HG03097 (cell line): ENCODE measurements at regions not wholly inside any gene's neighbourhood (a gene's known extent, or its start where the extent isn't known, plus 50 kb on each side); places are given as distances from the start of the nearest gene placed in this dataset.
"Not testable (repeated sequence)": the region's sequence is repeated elsewhere in the genome, so short reads cannot be mapped to it uniquely, and the experiment has no call there.

Source experiments
- ATAC-seq: cut with Tn5 transposase; IDR thresholded peaks from one replicate; pipeline ENCODE4 v1.9.1; 2021; ENCODE audit not compliant: unreplicated experiment, low FRiP score

DNA sequence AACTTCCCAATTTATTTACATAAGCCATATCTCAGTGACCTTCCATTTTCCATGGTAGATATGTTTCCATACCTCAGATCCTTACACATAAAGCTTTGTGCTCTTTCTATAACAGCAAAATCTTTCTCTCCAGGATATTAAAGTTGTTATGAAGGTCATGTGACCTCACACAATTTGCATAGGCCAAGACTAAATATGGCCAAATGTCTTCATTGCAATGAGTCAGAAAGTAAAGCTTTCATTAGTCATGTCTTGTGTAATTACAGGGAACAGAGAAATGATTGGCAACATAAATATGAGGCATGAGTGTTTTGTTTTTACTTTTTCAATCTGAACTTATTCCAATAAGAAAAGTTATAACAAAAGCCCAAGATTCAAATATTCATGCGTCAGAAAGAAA is 243.5 kb downstream of the ASXL3 start:
- no peak for ATAC-seq

DNA sequence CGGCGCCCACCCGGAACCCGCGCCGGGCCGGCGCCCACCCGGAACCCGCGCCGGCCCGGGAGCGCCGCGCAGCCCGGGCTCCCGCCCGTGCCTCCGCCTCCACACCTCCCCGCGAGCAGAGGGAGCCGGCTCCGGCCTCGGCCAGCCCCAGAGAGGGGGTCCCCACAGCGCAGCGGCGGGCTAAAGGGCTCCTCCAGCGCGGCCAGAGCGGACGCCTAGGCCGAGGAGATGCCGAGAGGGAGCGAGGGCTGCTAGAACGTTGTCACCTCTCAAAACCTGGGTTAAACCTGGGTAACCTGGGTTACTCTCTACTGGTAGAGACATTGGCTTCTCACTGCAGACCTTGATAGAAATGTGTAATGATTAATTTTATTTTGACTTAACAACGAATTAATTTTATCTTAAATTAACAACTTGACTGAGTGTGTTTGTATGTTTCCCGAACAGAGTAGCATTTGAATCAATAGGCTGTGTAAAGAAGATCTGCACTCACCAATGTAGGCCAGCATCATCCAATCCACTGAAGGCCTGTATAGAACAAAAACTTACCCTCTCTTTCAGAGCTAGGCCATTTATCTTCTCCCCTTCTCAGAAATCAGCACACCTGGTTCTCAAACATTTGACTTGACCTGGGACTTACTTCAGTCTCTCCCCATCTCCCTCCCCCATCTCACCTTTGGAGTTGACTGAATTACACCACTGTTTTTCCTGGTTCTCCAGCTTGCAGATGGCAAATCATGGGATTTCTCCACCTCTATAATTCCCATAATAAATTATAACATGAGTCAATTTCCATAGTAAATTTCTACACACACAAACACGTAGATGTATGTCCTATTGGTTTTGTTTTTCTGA is 242.7 kb downstream of the ASXL3 start:
- no peak for ATAC-seq

DNA sequence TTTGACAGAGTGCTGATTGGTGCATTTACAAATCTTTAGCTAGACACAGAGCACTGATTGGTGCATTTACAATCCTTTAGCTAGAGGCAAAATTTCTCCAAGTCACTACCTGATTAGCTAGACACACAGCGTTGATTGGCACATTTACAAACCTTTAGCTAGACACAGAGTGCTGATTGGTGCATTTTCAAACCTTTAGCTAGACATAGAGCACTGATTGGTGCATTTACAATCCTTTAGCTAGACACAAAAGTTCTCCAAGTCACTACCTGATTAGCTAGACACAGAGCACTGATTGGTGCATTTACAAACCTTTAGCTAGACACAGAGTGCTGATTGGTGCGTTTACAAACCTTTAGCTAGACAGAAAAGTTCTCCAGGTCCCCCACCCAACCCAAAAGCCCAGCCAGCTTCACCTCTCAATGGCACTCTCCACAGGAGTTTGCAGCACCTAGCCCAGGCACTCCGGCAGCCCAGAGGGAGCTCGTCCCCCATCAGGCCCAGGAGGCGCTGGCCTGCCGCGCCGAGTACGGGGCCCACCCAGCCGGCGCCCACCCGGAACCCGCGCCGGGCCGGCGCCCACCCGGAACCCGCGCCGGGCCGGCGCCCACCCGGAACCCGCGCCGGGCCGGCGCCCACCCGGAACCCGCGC is 241.8 kb downstream of the ASXL3 start:
- not testable (repeated sequence) for ATAC-seq

DNA sequence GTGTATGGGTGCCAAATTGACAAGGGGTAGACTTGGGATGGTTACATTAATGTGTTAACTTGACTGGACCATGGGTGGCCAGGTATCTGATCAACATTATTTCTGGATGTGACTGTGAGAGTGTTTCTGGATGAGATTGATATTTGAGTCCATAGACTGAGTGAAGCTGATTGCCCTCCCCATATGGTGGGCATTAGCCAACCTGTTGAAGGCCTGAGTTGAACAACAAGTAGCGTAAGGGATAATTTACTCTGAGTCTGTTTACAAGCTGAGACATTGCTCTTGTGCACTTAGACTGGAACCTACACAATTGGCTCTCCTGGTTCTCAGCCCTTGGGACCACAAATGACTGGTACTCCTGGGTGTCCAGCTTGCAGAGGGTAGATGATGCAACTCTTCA is 240.1 kb downstream of the ASXL3 start:
- no peak for ATAC-seq

DNA sequence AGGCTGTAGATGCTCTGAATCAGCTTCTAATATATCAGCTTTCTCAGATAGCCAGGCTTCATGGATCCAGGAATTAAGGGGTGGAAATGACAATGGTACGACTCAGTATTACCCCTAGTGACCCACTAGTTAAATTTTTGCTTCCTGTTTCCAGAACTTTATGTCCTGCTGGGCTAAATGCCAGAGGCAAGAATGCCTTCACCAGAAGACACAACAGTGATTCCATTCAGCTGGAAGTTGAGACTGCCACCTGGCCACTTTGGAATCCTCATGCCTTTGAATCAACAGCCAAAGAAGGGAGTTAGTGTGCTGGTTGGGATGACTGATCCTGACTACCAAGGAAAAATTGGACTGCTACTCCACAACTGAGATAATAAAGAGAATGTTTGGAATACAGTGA is 239.1 kb downstream of the ASXL3 start:
- no peak for ATAC-seq

DNA sequence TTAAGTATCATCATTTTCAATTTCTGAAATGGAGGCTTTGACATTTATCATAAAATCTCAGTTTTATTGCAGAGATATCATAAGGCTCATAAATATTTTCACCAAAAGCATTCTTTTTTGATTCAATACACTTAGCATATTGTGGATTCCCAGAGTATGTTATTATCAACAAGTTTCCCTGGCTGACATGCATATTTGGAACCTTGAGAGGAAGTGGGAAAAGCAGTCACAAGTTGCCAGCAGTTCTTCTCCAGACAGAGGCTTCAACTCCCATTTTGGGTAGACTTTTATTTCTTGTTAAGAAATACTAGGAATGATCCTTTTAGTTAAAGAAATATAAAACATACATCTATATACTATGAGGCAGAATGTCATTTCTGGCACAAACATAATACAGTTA is 236.5 kb downstream of the ASXL3 start:
- ATAC-seq, result no peak

DNA sequence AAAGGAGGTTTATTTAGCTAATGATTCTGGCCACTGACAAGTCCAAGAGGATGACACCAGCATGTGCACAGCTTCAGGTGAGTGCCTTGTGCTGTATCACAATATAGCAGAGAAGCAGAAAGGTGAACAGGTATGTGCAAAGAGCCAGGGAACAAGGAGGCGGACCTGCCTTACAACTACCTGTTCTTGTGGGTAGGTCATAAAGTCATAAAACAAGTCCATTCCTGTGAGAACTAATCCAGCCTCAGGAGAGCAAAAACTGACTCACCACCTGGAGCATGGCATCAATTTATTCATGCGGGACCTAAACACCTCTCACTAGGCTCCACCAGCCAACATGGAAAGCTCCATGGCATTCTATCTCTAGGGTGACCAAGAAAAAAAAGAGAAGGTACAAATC is 234.2 kb downstream of the ASXL3 start:
- ATAC-seq, result no peak

DNA sequence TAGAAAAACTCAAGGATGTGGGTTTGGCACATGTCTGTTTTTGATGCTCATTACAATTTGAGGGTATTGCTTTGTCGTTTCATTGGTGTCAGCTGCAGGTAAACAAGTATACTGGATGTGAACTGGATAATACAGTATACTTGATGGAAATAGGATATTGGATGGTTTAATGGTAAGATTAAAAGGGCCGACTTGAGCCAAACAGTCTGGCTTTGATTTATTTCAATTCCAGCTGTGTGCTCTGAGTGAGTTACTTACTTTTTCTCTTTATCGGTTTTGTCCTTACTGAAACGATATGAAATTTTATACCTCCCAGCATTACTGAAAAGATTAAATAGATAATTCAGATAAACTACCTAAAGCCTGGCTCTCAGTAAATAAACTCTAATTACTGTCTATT is 227.6 kb downstream of the ASXL3 start:
- no peak for ATAC-seq

DNA sequence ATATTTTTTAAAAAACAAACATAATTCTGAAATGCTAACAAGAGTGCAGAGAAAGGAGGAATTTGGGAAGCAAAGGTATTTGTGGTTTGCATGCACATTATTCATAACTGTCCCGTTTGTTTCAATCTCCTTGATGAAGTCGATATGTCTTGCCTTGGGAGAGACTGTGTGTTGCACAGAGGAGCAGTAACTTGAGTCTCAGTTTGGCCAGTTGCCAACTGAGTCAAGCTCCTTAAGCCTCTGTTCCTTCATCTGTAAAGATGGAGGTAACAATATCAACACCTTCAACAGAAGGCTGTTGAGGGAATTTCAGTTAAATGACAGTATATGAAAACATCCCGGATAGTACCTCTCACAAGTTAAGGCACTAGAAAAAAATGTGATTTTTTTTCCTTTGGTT is 226.2 kb downstream of the ASXL3 start:
- ATAC-seq, result no peak

DNA sequence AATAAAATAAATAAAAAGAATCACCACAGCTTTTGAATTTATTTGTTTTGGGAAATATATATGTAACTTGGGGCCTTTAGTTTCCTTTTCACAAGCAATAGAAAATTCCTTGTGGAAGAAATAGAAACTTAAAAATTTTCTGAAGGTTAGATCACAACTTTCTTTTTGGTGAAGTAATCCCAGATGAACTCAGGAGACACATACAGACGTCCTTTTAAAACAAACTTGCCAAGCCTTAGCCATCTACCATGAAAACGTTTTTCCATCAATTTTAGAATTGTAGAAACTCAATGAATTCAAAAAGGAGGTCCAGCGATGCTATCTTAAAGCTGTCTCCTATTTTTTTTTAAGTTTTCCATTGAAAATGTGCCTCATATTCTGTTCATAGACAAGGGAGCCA is 225.6 kb downstream of the ASXL3 start:
- ATAC-seq, result no peak

DNA sequence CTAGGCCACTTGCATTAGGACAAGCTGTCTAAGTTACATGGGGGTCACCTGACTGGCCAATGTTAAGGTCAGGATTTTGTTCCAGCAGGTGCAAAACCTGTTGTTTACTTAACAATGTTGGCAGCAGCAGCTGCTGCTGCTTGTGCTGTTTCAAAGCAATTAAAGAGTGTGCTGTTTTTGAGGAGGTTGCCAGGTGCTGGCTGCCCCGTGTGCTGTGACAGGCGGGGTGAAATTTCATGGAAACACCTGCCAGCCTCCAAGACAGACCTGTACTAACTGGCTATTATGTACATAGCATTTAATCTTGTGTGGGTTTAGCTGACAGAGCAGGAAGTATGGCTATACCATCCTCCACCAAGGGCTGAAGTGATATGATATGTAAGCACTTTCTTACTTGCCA is 224.9 kb downstream of the ASXL3 start:
- ATAC-seq, result no peak
